Transverse colon (tissue), 3 donors: ENCODE measurements at regions not wholly inside any gene's neighbourhood (a gene's known extent, or its start where the extent isn't known, plus 50 kb on each side); places are given as distances from the start of the nearest gene placed in this dataset.

Experiments used
- CTCF ChIP-seq, 5 experiments: fragments of 200-600 bp in 3 of 5; fragments of 450-650 bp in 2 of 5; sonication (generic) in 3 of 5; IDR thresholded peaks; 1 replicate in 2 of 5; 2 replicates in 3 of 5; pipeline ENCODE4 v1.5.1; 2016 to 2017; ENCODE audit warnings: antibody characterized with exemption in 5 of 5, inconsistent platforms in 3 of 5, mild to moderate bottlenecking in 2 of 5, moderate library complexity in 1 of 5
- EP300 ChIP-seq: sonication (generic); formaldehyde crosslinking; IDR thresholded peaks from one replicate; pipeline ENCODE4 v1.6.1; 2017; ENCODE audit warnings: antibody characterized with exemption, low read depth
- POLR2A ChIP-seq: fragments of 450-650 bp; IDR thresholded peaks from one replicate; pipeline ENCODE4 v1.6.1; 2016; ENCODE audit warnings: antibody characterized with exemption, mild to moderate bottlenecking, moderate library complexity

GRCh38 chr7:18086165-18087025, 58.7 kb upstream of the PRPS1L1 start:
- TF ChIP-seq EP300 (no peak), CTCF (IDR thresholded peaks at IDR 0.05) (no peak), POLR2A (no peak)
